SK-MEL-5 (cell line): ENCODE measurements at regions not wholly inside any gene's neighbourhood (a gene's known extent, or its start where the extent isn't known, plus 50 kb on each side); places are given as distances from the start of the nearest gene placed in this dataset.
A peak's percentile ranks its signal among the peaks of the same experiment; 100 is the strongest.
"Not testable (repeated sequence)": the region's sequence is repeated elsewhere in the genome, so short reads cannot be mapped to it uniquely, and the experiment has no call there.

Experiments used
- DNase-seq: peaks from one replicate; pipeline ENCODE4 v3.0.0-alpha.2; 2016; ENCODE audit warnings: low read depth, low spot score
- in situ Hi-C: cut with HindIII; loops from 2 replicates; pipeline ENCODE4 v1.10.0; 2016; ENCODE audit warnings: low sequenced_read_pairs, high pct_unique_total_duplicates, low pct_unique_long_range_greater_than_20kb

DNA sequence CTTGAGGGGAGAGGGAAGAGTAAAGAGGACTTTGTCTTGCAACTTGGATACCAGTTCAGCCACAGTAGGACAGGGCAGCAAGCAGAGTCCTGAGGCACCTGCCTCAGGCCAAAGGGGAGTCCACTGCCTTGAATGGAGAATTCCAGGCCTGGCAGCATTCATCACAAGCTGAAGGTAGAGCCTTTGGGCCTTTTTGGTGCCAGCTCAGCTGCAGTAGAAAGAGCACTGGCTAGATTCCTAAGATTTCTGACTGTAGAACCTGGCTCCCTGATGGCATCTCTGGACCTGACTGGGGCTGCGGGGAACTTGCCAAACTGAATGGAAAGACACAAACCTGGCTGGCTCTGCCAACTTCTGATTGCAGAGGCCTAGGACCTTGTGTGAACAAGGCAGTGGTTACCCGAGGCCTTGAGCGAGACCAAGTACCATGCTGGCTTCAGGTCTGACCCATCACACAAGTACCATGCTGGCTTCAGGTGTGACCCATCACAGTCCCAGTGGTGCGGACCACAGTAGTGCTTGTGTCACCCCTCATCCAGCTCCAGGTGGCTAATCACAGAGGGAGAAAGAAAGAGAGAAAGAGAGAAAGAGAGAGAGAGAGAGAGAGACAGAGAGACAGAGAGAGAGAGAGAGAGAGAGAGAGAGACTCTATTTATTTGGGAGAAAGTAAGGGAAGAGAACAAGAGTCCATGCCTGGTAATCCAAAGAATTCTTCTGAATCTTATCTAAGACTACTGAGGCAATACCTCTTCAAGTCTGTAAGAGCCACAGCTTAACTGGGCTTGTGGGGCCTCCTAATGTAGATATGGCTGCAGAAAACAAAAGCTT, 137.6 kb upstream of the SPIN4 start:
- no peak for DNase-seq
- in situ Hi-C loops: no loop called here

DNA sequence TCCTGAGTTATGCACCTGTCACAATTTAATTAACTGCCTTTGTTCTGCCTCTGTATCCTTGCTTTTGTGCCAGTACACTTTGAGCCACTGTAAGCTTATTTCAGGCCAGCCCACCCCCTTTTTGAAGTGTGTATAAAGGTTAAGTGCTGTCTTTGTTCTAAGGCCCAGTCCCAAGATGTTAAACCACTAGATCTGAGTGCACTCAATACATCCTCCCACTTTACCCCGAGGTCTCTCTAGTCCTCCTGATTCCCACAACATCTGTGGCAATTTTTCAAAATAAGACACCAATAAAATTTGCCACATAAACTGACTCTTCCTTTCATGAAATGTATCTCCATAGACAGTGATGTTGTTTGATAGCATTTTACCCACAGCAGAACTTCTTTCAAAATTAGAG, 124.1 kb upstream of the SPIN4 start:
- in situ Hi-C loops: no loop called here

DNA sequence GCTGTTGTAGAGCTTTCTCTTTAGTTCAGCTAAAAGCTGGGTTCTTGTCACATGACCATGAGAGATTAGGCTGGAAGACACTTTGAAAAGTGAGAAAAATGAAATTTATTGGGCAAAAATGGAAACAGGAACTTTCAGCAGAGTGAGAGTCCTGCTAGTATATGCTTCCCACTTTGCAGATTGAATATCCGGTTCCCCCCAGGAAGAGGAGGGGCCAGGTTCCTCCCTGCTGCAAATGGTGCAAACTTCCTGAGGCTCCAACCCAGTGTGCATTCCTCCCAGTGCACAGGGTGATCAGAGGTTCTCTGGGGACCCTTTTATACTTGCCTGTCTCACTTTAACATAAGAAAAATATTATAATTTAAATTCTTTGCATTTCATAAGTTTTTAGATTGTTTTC, 119.9 kb upstream of the SPIN4 start:
- in situ Hi-C loops: no loop called here
- no peak for DNase-seq

More for the DNA sequence above, 124.1 kb upstream of the SPIN4 start:
- no peak for DNase-seq

DNA sequence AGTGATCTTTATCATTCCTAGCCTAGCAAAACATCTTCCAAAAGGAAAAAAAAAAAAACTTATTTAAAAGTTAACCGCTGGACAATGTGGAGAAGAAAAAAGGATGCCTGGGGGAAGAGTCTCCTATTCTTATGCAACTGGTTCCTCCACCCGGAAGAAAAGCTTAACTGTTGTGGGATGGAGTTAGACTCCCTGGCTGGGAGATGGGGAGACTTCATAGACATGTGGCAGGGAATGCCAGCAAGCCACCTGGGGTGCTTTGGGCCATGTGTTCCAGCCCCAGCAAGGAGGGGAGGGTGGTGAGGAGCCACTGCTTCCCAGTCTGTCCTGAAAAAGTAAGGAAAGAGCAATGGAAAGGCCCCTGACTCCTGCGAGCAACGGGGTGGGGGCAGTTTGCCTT, 119.4 kb upstream of the SPIN4 start:
- in situ Hi-C loops: no loop called here
- DNase-seq: no peak

DNA sequence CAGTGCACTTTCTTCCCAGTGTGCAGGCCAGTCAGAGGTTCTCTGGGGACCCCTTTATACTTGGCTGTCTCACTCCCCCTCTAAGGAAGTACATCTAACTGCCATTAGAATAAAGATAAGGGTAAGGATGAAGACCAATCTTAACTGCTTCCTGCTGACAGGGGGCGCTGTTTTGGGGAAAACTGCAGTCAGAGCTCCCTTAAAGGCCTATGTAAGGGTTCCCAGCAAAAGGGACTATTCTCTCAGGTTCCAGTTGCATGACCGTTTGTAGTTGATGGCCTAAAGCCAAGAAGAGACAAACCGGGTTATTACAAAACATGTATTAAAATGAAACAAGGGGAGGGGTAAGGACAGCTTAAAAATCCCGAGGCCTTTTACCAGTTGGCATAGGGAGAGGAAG, 115.6 kb upstream of the SPIN4 start:
- DNase-seq: peak; percentile 2
- in situ Hi-C loops: no loop called here

DNA sequence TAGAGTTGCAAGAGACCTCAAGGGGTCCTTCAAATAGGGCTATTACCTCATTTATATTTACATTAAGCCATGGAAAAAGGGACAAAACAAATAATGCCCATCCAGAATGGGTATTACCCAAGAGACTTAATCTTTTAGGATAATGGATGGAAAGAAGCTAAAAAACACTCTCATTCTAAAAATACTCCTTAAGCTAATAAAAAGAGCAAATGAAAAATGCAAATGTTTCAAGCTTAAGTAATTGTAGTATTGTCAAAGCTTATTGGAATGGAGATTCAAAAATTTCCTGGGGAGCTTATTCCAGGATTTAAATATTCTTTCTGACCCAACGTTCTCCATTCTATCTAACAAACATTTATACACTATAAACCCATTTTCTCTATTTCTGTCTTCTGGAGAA, 107.8 kb upstream of the SPIN4 start:
- DNase-seq: no peak
- in situ Hi-C loops: no loop called here

DNA sequence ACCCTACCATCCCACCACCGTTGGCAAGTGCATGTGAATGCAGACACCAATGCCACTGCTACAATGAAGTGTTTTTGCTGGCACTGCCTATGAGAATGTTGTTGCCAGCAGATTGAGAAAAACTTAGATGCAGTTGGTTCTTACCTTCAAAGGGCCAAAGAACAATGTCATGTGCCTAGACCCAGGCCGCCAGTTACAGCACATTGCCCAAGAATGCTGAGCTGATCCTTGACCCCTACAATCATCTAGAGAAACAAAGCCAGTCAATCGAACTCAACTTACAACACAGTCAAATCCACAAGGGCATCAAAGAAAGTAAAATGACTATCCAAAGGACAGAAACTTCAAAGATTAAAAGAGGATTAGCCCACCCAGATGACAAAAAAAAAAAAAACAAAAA, 102.4 kb upstream of the SPIN4 start:
- DNase-seq: no peak
- in situ Hi-C loops: no loop called here

DNA sequence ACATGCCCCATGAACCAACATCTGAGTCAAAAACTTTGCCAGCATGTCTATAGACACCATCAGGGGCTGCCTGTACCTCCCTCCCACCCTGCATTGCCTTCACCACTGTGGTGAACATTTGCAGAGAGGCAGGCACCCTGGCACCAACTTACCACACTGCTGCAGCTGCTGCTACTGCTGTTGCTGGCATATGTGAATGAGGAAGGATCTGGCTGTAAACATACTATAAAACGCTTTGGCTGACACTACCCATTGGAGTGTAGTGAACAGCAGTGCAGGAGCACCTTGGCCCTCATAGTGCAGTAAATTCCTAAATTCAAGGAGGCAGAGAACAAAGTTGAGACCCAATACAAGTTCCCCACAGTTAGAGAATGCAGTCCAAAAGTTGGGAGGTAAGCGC, 90.6 kb upstream of the SPIN4 start:
- DNase-seq: no peak
- in situ Hi-C loops: no loop called here

DNA sequence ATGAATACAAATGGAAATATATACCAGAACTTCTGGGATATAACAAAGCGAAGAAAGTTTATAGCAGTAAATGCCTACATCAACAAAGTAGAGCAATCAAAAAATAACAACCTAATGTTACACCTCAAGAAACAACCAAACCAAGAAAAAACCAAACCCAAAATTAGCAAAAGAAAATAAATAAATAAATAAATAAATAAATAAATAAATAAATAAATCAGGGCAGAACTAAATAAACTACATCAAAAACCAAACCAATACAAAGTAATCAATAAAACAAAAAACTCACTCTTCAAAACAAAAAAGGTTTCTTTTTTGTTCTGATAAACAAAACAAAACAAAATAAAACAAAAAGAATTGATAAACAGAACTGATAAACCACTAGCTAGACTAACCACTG, 88.4 kb upstream of the SPIN4 start:
- in situ Hi-C loops: no loop called here
- DNase-seq: no peak

DNA sequence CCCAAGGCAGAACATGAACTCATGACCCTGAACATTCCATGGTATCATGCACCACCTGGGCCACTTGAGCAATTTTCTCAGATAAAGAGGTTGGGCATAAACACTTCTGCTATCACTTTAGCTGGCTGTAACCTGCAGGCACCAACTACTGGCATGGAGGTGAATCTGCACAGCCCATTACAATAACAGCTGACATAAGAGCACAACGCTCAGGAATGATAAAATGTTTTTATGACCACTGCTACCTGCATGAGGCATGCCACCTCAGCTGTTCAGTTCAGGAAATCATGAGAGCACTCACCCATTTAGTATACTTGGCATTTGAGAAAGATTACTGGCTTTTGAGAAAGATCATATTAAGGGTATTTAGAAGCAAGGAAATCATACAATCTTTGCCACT, 85.7 kb upstream of the SPIN4 start:
- no peak for DNase-seq
- in situ Hi-C loops: no loop called here

DNA sequence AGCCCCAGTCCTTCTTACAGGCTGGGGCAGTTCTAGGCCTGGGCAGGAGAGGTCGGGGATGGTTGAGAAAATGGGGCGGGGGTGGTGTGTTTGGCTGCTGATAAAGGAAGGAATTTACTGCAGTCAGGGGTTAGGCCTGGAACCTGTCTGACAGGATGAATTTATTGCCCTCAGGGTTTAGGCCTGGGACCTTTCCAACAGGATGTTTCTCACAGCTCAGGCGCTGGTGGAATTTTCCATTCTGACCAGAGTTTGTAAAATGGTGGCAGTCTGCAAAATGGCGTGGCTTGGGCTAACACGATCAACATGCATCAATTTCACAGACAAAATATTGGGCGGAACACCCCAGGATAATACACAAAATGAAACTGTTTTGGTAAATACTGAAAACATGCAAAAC, 83.5 kb upstream of the SPIN4 start:
- no peak for DNase-seq

DNA sequence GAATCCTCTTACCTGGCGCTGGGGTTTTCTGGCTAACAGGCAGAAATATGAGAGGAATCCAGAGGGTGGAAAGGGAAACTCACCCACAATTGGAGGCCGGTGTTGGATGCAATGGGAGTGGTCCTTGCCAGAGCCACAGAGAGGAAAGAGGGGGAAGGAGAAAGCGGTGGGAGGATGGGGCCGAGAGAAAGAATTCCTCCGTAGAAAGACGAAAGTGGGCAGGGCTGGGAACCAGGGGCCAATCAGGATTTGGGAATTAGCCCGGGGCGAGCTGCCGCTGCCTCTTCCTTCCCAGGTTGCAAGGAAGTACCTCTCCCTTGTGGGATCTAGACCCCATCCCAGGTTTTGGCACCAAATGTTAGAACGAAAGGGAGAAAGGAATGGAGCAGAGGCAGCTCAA, 83.1 kb upstream of the SPIN4 start:
- in situ Hi-C loops: no loop called here

More for the DNA sequence above, 83.5 kb upstream of the SPIN4 start:
- in situ Hi-C loops: no loop called here

DNA sequence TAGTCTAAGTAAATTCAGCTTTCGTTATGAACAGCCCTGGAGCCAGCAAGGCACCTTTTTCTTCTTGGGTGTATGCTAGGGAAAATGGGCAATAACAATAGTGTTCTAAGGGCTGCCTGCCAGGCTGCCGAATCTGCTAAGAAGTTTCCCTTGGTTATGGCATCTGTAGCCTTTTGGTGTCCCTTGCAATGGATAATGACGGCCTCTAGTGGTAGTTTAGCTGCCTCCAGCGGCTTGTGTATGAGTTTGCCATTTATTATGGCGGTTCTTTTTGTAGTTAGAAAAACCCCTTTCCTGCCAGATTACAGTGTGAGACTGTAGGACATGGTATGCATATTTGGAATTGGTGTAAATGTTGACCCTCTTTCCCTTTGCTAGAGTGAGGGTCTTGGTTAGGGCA, 78.9 kb upstream of the SPIN4 start:
- in situ Hi-C loops: no loop called here
- peak; percentile 33 for DNase-seq

More for the DNA sequence above, 83.1 kb upstream of the SPIN4 start:
- no peak for DNase-seq

DNA sequence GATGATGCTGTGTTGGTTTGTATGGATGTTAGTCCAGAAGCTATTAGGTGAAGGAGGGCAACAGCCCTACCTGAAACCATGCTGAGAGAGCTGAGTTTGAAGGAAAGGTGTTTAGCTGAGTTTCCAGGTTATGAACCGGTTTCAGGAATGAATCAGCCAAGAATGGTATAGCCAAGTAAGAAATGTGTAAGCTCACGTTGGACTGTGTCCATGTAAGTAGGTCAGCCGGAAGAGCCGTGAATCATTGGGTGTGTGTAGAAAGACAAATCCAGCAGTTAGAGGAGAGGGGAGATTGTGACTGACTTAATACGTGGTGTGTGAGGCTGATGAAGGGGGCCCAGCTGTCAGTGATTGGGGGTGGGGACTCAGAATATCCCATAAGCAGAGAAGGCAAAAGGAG, 77.2 kb upstream of the SPIN4 start:
- in situ Hi-C loops: no loop called here
- DNase-seq: no peak

DNA sequence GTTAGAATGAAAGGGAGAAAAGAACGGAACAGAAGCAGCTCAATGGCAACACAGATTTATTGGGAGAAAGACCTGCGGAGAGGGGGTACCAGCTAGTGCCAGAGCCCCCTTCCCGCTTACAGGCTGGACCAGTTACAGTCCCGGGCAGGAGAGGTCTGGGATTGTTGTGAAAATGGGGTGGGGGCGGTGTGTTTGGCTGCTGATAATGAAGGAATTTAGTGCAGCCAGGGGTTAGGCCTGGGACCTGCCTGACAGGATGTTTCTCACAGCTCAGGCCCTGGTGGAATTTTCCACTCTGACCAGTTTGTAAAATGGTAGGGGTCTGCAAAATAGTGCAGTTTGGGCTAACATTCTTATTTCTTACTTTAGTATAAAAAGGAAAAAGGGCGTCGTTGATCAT, 75.4 kb upstream of the SPIN4 start:
- in situ Hi-C loops: no loop called here
- DNase-seq: no peak

DNA sequence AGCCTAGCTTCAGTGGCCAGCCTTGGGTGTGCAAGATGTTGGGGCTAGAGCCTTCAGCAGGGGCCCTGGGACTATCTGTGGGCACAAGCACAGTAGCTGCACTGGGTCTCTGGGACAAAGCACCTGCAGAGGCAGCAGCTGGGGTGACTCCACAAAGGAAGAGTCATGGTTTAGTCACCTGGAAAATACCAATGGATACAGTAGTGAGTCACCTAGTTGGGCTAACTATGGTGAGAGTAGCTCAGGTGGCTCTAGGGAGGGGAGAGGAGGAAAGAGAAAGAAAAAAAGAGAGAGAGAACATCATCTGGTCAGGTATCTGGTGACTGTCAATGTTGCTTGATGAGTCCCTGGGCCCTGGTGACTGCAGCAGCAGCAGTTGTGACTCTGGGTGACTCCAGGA, 72.9 kb upstream of the SPIN4 start:
- no peak for DNase-seq
- in situ Hi-C loops: no loop called here

DNA sequence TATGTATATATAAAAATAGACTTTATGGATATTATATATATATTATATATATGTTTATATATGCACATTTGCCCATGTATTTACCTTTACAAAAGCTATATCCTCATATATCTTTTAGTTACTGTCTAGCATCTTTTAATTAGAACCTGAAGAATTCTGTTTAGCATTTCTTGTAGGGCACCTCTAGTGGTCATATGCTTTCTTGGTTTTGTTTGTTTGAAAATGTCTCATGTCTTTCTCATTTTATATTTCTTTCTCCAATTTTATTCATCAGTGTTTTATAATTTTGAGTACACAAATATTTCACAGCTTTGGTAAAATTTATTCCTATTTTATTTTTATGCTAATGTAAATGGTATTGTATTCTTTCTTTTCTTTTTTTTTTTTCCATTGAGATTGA, 70.3 kb upstream of the SPIN4 start:
- peak; percentile 1 for DNase-seq
- in situ Hi-C loops: no loop called here

DNA sequence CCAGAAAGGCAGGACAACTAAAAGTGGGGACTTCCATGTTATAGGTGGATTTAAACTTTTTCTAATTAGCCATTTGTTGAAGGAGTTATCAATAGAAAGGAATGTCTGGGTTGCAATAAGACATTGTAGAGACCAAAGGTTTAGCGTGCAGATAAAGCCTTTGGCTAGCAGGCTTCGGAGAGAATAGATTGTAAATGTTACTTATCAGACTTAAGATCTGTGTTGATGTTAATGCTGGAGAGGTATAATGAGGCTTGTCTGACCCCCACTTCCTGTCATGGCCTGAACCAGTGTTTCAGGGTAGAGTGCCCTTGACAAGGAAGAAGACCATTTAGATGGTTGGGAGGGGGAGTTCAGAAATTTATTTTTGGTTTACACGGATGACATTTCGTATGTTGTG, 67.1 kb upstream of the SPIN4 start:
- no peak for DNase-seq
- in situ Hi-C loops: no loop called here

DNA sequence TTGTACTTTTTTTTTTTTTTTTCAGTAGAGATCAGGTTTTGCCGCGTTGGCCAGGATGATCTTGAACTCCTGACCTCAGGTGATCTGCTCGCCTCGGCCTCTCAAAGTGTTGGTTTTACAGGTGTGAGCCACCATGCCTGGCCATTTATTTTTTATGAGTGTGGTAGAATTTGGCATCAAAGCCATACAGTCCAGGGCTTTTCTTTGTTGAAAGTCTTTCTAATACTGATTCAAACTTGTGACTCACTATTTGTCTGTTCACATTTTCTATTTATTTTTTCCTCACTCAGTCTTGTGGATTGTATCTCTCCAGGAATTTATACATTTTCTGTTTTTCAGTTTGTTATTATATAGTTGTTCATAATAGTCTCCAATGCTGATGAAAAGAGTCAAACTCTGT, 66.5 kb upstream of the SPIN4 start:
- in situ Hi-C loops: no loop called here
- DNase-seq: no peak

DNA sequence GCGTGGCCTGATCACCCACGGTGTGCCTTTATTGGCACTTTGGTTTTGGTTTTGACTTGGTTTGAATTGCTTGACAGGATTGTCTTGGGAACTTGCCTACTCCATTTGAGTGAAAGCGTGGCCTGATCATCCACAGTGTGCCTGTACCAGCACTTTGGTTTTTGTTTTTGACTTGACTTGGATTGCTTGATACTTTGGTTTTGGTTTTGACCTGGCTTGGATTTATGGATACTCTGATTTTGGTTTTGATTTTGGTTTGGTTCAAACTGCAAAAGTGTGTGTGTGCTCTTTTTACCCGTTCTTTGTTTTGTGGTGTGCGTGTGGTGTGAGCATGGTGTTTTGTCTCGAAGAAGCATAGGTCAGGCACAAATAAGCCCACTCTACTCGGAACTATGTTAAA, 58.8 kb upstream of the SPIN4 start:
- in situ Hi-C loops, DNase-seq: not testable (repeated sequence)
